ENCODE measurements at regions not wholly inside any gene's neighbourhood (a gene's known extent, or its start where the extent isn't known, plus 50 kb on each side); places are given as distances from the start of the nearest gene placed in this dataset.

DNA sequence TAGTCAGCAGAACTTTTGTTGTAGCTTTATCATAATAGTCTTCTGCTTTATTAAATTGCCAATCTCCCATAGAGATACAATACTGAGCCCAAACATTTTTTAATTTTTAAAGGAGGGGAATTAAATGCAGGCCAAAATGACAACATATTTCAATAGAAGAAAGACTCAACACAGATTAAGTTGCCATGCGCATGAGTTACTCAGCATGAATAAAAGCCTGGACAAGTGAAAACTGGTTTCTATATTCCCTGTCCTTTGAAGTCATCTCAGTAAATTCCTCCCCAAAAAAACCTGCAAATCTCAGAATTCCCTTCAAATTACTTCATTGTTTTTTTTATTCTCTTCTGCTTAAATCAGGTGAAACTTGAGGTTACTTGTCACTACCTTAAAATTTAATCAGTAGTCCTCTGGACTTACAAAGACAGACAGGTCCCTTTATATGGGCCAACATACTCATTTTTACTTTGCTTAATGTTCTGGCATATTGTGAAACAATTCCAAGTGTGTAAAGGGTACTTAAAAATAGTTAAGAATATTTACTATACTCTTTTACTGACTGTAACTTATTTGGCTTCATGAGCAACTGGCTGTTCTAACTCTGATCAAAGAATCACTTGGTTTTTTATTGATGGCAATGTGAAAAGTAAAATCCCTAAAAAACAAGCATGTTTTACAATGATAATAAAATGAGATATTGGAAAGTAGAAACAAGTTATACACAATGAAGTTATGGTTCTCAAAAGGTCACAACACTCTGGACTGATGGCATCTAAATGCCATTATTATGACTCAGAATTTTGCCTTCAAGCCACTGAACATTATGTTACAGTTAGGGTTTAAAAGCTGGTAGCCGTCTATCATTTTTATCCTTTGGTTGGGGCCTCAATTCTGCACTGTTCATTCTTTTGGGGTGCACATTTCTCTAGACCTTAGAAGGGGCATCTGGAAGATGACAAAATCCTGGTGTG lies 49.9 kb upstream of the COL21A1 start:
- CTCF ChIA-PET = no interaction called here
- H3K4me1 Mint-ChIP-seq (ENCODE audit: low read depth, unreplicated experiment) = peaks cover 20% of the 10 kb centered on the region
- H3K36me3 Mint-ChIP-seq (ENCODE audit: insufficient read depth, unreplicated experiment) = no peaks in the 10 kb centered on the region
- TF ChIP-seq CTCF (IDR thresholded peaks at IDR 0.05; ENCODE audit: unreplicated experiment) = no peak
- H3K27me3 Mint-ChIP-seq (ENCODE audit: unreplicated experiment) = no peaks in the 10 kb centered on the region
- H3K9me3 Mint-ChIP-seq (ENCODE audit: low read depth, unreplicated experiment) = peaks cover 2% of the 10 kb centered on the region
- no peak overlapping the region for H3K4me3 Mint-ChIP-seq (ENCODE audit: low read depth, unreplicated experiment)
- BruUV-seq (replicated peaks) = no TSS peak
- no peak for DNase-seq
- intact Hi-C loops (cut with micrococcal nuclease; ENCODE audit: unreplicated experiment) = loop anchor here (5.0 to 10.0 kb wide), 2 partner anchors 245 to 853 kb away; no protein-coding TSS in a partner anchor
- peak overlapping the region; percentile 56 for H3K27ac Mint-ChIP-seq (ENCODE audit: unreplicated experiment)

Data from Calu3 (cell line).